Stimulated activated CD4-positive, alpha-beta T cell treated with anti-CD3 and anti-CD28 coated beads, TNF-alpha, amount 100 ng/mL, for 24 hours (primary cell): ENCODE measurements at regions not wholly inside any gene's neighbourhood (a gene's known extent, or its start where the extent isn't known, plus 50 kb on each side); places are given as distances from the start of the nearest gene placed in this dataset.

Experiments used
- DNase-seq, 3 experiments: peaks; one replicate each; pipeline ENCODE4 v3.0.0-alpha.2; 2020; ENCODE audit warnings: low read depth in 3 of 3

GRCh38 chr4:127211650-127212560 lies 420.9 kb upstream of the INTU start:
- DNase-seq: no peak

- no peak for DNase-seq
These were observed 420.1 kb upstream of the INTU start for GRCh38 chr4:127212701-127213100.

GRCh38 chr4:127214016-127214415 lies 418.7 kb upstream of the INTU start:
- DNase-seq: no peak

- DNase-seq: no peak
These were observed 417.8 kb upstream of the INTU start for GRCh38 chr4:127214931-127215330.

GRCh38 chr4:127217586-127218229 lies 415.0 kb upstream of the INTU start:
- no peak for DNase-seq

GRCh38 chr4:127219232-127219631 lies 413.5 kb upstream of the INTU start:
- DNase-seq: no peak

- DNase-seq: no peak
These were observed 408.2 kb upstream of the INTU start for GRCh38 chr4:127224556-127224955.

- no peak for DNase-seq
These were observed 402.7 kb upstream of the INTU start for GRCh38 chr4:127229855-127230608.

GRCh38 chr4:127236889-127237288 lies 395.9 kb upstream of the INTU start:
- DNase-seq: no peak

- no peak for DNase-seq
These were observed 395.2 kb upstream of the INTU start for GRCh38 chr4:127237581-127237980.

- DNase-seq: no peak
These were observed 393.7 kb upstream of the INTU start for GRCh38 chr4:127238956-127239475.

- no peak for DNase-seq
These were observed 392.6 kb upstream of the INTU start for GRCh38 chr4:127239902-127240763.

GRCh38 chr4:127240764-127241105 lies 392.0 kb upstream of the INTU start:
- DNase-seq: no peak

- no peak for DNase-seq
These were observed 388.2 kb upstream of the INTU start for GRCh38 chr4:127244515-127244914.

- no peak for DNase-seq
These were observed 385.5 kb upstream of the INTU start for GRCh38 chr4:127246963-127247952.

- no peak for DNase-seq
These were observed 383.5 kb upstream of the INTU start for GRCh38 chr4:127249066-127249766.

GRCh38 chr4:127249767-127250108 lies 383.0 kb upstream of the INTU start:
- DNase-seq: no peak

GRCh38 chr4:127250577-127250976 lies 382.2 kb upstream of the INTU start:
- no peak for DNase-seq

GRCh38 chr4:127251423-127251822 lies 381.3 kb upstream of the INTU start:
- DNase-seq: no peak

- no peak for DNase-seq
These were observed 376.3 kb upstream of the INTU start for GRCh38 chr4:127256500-127256899.
